ENCODE measurements at regions not wholly inside any gene's neighbourhood (a gene's known extent, or its start where the extent isn't known, plus 50 kb on each side); places are given as distances from the start of the nearest gene placed in this dataset.

GRCh38 chr12:114749065-114749464, 65.1 kb upstream of the TBX3 start:
- in situ Hi-C loops (cut with MboI; ENCODE audit: low pct_unique_long_range_greater_than_20kb, low sequenced_read_pairs, unreplicated experiment), result no loop called here
- TF ChIP-seq CTCF (IDR thresholded peaks at IDR 0.05; ENCODE audit: extremely low read depth, insufficient read depth, missing control alignments), result no peak
- DNase-seq (ENCODE audit: low spot score), result no peak

- in situ Hi-C loops (cut with MboI; ENCODE audit: low pct_unique_long_range_greater_than_20kb, low sequenced_read_pairs, unreplicated experiment), result no loop called here
- TF ChIP-seq CTCF (IDR thresholded peaks at IDR 0.05; ENCODE audit: extremely low read depth, insufficient read depth, missing control alignments), result no peak
- no peak for DNase-seq (ENCODE audit: low spot score)
These were observed 63.3 kb upstream of the TBX3 start for GRCh38 chr12:114747012-114747858.

- DNase-seq (ENCODE audit: low spot score), result no peak
- no peak for TF ChIP-seq CTCF (IDR thresholded peaks at IDR 0.05; ENCODE audit: extremely low read depth, insufficient read depth, missing control alignments)
- in situ Hi-C loops (cut with MboI; ENCODE audit: low pct_unique_long_range_greater_than_20kb, low sequenced_read_pairs, unreplicated experiment), result no loop called here
These were observed 62.5 kb upstream of the TBX3 start for GRCh38 chr12:114746297-114747011.

- no peak for DNase-seq (ENCODE audit: low spot score)
- no peak for TF ChIP-seq CTCF (IDR thresholded peaks at IDR 0.05; ENCODE audit: extremely low read depth, insufficient read depth, missing control alignments)
- in situ Hi-C loops (cut with MboI; ENCODE audit: low pct_unique_long_range_greater_than_20kb, low sequenced_read_pairs, unreplicated experiment), result no loop called here
These were observed 60.7 kb upstream of the TBX3 start for GRCh38 chr12:114744691-114745090.

- no peak for TF ChIP-seq CTCF (IDR thresholded peaks at IDR 0.05; ENCODE audit: extremely low read depth, insufficient read depth, missing control alignments)
- no peak for DNase-seq (ENCODE audit: low spot score)
These were observed 60.3 kb upstream of the TBX3 start for GRCh38 chr12:114744285-114744684.

GRCh38 chr12:114743799-114744198, 59.8 kb upstream of the TBX3 start:
- TF ChIP-seq CTCF (IDR thresholded peaks at IDR 0.05; ENCODE audit: extremely low read depth, insufficient read depth, missing control alignments), result no peak
- in situ Hi-C loops (cut with MboI; ENCODE audit: low pct_unique_long_range_greater_than_20kb, low sequenced_read_pairs, unreplicated experiment), result no loop called here
- DNase-seq (ENCODE audit: low spot score), result no peak

More at GRCh38 chr12:114744285-114744684, 60.3 kb upstream of the TBX3 start:
- in situ Hi-C loops (cut with MboI; ENCODE audit: low pct_unique_long_range_greater_than_20kb, low sequenced_read_pairs, unreplicated experiment), result no loop called here

Data from GM13977 (cell line).